SJCRH30 (cell line): ENCODE measurements at regions not wholly inside any gene's neighbourhood (a gene's known extent, or its start where the extent isn't known, plus 50 kb on each side); places are given as distances from the start of the nearest gene placed in this dataset.
"Not testable (repeated sequence)": the region's sequence is repeated elsewhere in the genome, so short reads cannot be mapped to it uniquely, and the experiment has no call there.

Experiments
- DNase-seq, 2 experiments: peaks; one replicate each; pipeline ENCODE4 v3.0.0-alpha.2; 2015 to 2020
- H3K27ac ChIP-seq: fragments of 250-450 bp; sonication (Bioruptor Pico); 2 replicates; pipeline ENCODE4 v1.5.1; 2020; ENCODE audit warnings: mild to moderate bottlenecking, moderate library complexity
- H3K27me3 ChIP-seq: fragments of 250-450 bp; sonication (Bioruptor Pico); 2 replicates; pipeline ENCODE4 v1.5.1; 2020; ENCODE audit warnings: mild to moderate bottlenecking, moderate library complexity
- H3K36me3 ChIP-seq: fragments of 250-450 bp; sonication (Bioruptor Pico); 2 replicates; pipeline ENCODE4 v1.5.1; 2020; ENCODE audit warnings: mild to moderate bottlenecking, moderate library complexity
- H3K4me1 ChIP-seq: fragments of 250-450 bp; sonication (Bioruptor Pico); 2 replicates; pipeline ENCODE4 v1.5.1; 2020; ENCODE audit warnings: mild to moderate bottlenecking, moderate library complexity
- H3K4me3 ChIP-seq: fragments of 250-450 bp; sonication (Bioruptor Pico); 2 replicates; pipeline ENCODE4 v1.5.1; 2020; ENCODE audit warnings: mild to moderate bottlenecking, moderate library complexity
- H3K9me3 ChIP-seq: fragments of 250-450 bp; sonication (Bioruptor Pico); replicated peaks from 2 replicates; pipeline ENCODE4 v1.5.1; 2020; ENCODE audit warnings: mild to moderate bottlenecking, moderate library complexity

DNA sequence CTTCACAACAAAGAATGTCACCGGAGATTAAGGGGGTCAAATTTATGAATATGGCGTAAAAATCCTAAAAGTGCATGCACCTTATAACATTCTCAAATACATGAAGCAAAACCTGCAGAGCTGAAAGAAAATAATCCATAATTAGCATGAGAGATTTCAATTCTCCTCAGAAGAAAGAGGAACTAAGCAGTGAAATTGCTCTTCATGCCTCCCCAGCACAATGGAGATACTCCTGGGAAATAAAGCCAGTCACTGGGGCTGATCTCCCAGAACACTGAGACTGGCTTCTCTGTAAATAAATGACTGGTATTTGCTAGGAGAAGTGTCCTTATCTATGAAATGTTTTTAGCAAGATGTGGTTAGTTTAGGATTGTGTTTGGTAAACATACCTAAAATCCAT lies 68.1 kb downstream of the GOLGA6L6 start:
- H3K4me1 ChIP-seq, DNase-seq: not testable (repeated sequence)

DNA sequence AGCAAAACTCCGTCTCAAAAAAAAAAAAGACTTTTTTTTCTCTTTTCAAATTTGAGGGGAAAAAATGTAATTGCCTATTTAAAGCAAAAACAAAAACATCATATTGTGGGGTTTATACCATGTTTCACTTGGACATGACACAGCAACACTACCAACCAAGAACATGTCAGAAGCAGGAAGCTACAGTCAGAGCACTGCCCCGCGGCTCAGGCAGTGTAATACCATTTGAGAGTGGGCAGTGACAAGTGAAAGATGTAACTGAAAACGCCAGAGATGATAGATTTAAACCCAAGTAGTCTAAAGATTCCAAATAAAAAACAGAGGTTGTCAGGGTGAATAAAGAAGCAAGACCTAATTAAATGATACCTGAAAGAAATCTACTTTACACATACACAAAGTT lies 68.6 kb downstream of the GOLGA6L6 start:
- not testable (repeated sequence) for H3K27ac ChIP-seq, H3K9me3 ChIP-seq, H3K4me1 ChIP-seq, H3K27me3 ChIP-seq, DNase-seq, H3K36me3 ChIP-seq, H3K4me3 ChIP-seq

More for the DNA sequence above, 68.1 kb downstream of the GOLGA6L6 start:
- H3K36me3 ChIP-seq, H3K4me3 ChIP-seq, H3K9me3 ChIP-seq, H3K27ac ChIP-seq, H3K27me3 ChIP-seq: not testable (repeated sequence)

DNA sequence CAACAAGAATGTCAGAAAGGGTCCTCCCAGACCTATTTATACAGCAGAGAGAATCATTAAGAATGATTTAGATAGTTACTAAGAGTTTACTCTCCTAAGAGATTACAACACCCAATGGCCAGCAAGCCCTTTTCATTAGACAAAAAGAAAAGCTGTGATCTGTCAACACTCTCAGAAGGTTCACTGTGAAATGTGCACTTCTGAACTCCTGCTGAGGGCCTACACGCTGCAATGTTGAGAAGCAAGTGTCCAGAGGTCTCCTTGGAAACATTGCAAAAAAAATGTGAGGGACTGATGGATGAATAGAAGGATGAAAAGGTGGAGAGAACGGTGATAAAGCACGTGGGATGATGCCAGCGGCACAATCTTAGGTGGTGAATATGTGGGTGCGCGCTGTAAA lies 70.8 kb downstream of the GOLGA6L6 start:
- H3K27me3 ChIP-seq, H3K9me3 ChIP-seq: not testable (repeated sequence)

DNA sequence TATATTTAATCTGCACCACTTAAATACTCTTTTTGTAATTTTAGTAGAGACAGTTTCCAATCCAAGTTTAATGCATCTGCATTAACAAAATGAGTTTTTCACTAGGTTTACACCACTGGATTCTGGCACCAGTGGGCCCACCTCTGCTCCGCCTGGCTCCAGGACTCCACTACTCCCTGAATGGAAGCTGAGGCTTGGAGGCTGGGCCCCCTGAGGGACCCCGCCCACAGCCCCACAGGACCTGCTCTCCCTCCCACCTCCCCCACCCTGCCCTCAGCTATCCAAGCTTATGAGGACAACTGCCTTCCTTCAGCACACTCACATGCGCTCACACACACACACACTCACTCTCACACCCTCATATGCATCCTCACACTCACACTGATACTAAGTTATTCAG lies 100.5 kb downstream of the GOLGA6L6 start:
- H3K27me3 ChIP-seq, H3K9me3 ChIP-seq, H3K36me3 ChIP-seq, H3K4me1 ChIP-seq, H3K27ac ChIP-seq, H3K4me3 ChIP-seq, DNase-seq: not testable (repeated sequence)

More for the DNA sequence above, 70.8 kb downstream of the GOLGA6L6 start:
- H3K4me1 ChIP-seq, H3K4me3 ChIP-seq, H3K36me3 ChIP-seq, DNase-seq, H3K27ac ChIP-seq: not testable (repeated sequence)

DNA sequence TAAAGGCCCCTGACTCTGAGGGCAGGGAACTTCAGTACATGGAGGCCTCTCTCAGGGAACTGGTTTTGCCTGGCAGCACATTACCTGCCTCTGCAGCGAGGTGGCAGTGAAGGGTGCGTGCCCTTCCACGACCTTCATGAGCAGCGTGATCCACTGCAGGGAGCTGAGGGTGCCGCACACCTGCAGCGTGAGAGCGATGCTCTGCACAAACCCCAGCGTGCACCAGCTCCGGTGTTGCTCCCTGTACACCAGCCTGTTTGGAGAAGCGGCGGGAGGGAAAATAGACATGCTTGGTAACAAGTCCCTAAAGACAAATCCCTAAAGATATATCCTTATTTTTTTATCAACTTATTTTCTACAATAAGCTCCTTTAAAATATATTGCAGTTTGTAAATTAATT lies 101.2 kb downstream of the GOLGA6L6 start:
- not testable (repeated sequence) for H3K27me3 ChIP-seq

DNA sequence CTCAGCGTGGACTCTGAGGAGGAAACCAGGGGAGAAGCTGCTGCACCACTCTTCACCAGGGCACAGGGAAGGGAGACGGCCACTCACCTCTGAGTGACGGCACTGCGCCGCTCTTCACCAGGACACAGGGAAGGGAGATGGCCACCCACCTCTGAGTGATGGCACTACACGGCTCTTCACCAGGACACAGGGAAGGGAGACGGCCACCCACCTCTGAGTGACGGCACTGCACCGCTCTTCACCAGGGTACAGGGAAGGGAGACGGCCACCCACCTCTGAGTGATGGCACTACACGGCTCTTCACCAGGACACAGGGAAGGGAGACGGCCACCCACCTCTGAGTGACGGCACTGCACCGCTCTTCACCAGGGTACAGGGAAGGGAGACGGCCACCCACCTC lies 102.5 kb downstream of the GOLGA6L6 start:
- H3K4me1 ChIP-seq, DNase-seq, H3K27me3 ChIP-seq, H3K4me3 ChIP-seq, H3K9me3 ChIP-seq, H3K36me3 ChIP-seq, H3K27ac ChIP-seq: not testable (repeated sequence)

More for the DNA sequence above, 101.2 kb downstream of the GOLGA6L6 start:
- not testable (repeated sequence) for H3K9me3 ChIP-seq, H3K27ac ChIP-seq, H3K36me3 ChIP-seq, DNase-seq, H3K4me3 ChIP-seq, H3K4me1 ChIP-seq

DNA sequence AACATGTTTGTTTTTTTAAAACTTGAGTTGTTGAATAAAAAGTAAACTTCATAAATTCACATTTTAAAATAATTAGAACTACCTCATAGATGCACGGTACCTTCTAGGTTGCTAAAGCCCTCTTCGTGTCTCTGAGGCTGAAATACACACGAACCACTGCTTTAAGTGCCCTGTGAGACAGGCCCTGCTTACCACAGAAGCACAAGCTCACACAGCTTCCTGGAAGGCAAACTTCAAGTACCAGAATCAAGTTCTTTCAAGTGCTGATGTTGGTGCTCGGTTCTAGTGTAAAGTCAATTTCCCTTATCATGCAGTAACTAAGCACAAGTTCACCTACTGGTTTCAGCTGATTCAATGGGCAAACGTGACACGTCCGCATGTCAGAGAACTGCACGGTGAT lies 103.3 kb downstream of the GOLGA6L6 start:
- H3K9me3 ChIP-seq, H3K4me1 ChIP-seq: not testable (repeated sequence)

DNA sequence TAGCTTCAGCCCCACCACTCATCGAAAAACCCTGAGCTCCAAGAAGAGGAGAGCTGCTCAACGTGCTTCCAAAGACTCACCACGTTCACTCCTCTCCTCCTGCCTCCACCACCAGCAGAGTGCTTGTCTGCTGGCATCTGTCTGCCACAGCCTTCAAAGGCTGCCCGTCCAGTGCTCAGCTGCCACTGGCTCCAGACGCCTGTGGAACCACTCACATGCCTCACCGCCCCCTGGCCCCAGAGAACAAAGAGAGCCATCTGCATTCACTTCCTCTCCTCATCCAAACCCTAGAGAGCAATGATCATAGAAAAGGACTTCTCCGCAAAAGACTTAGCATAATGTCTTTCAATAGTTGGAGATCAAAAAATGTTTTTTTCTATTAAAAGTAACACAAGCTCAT lies 108.1 kb downstream of the GOLGA6L6 start:
- not testable (repeated sequence) for H3K4me3 ChIP-seq, DNase-seq, H3K27ac ChIP-seq, H3K4me1 ChIP-seq, H3K36me3 ChIP-seq, H3K27me3 ChIP-seq, H3K9me3 ChIP-seq

More for the DNA sequence above, 103.3 kb downstream of the GOLGA6L6 start:
- not testable (repeated sequence) for H3K27ac ChIP-seq, H3K27me3 ChIP-seq, DNase-seq, H3K4me3 ChIP-seq, H3K36me3 ChIP-seq

DNA sequence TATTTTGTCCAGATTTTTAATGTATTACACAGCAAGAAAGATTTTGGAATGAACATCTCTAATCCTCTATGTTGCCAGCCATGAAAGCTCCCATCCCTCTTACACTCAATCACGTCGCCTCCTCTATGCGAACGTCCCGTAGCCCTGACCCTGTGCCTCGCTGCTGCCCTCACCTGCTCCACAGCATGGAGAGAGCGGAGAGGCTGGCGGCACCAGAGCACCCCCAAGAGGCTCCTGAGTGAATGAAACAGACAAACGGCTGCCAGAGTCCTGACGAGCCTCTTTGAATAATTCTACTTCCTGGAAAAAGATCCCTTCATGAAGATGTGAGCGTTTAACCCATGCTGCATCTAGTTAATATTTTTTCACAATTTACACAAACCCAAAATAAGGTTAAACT lies 111.1 kb downstream of the GOLGA6L6 start:
- not testable (repeated sequence) for H3K27ac ChIP-seq, H3K27me3 ChIP-seq, H3K4me1 ChIP-seq, H3K4me3 ChIP-seq, H3K36me3 ChIP-seq, DNase-seq, H3K9me3 ChIP-seq

DNA sequence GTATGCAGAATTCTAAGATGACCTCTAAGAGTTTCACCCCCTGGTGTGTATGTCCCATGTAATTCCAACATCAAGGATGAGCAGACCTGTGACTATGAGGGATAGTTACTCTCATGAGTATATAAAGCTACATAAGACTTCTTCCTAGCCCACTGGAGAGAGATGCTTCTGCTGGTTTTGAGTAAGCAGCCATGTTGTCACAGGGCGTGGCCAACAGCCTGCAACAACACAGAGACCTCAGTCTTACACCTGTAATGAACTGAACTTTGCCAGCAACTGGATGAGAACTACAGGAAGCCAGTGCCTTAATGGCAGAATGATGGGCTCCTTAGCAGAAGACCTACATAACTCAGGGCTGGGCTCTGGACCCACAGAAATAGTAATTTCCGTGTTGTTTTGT lies 120.9 kb downstream of the GOLGA6L6 start:
- H3K4me1 ChIP-seq, H3K4me3 ChIP-seq, H3K9me3 ChIP-seq, H3K36me3 ChIP-seq, H3K27ac ChIP-seq, DNase-seq, H3K27me3 ChIP-seq: not testable (repeated sequence)

DNA sequence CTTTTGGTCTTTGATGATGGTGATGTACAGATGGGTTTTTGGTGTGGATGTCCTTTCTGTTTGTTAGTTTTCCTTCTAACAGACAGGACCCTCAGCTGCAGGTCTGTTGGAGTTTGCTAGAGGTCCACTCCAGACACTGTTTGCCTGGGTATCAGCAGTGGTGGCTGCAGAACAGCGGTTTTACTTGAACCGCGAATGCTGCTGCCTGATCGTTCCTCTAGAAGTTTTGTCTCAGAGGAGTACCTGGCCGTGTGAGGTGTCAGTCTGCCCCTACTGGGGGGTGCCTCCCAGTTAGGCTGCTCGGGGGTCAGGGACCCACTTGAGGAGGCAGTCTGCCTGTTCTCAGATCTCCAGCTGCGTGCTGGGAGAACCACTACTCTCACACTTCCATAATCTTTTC lies 125.0 kb downstream of the GOLGA6L6 start:
- not testable (repeated sequence) for H3K4me1 ChIP-seq, H3K36me3 ChIP-seq, H3K9me3 ChIP-seq, H3K27me3 ChIP-seq, DNase-seq, H3K27ac ChIP-seq, H3K4me3 ChIP-seq

DNA sequence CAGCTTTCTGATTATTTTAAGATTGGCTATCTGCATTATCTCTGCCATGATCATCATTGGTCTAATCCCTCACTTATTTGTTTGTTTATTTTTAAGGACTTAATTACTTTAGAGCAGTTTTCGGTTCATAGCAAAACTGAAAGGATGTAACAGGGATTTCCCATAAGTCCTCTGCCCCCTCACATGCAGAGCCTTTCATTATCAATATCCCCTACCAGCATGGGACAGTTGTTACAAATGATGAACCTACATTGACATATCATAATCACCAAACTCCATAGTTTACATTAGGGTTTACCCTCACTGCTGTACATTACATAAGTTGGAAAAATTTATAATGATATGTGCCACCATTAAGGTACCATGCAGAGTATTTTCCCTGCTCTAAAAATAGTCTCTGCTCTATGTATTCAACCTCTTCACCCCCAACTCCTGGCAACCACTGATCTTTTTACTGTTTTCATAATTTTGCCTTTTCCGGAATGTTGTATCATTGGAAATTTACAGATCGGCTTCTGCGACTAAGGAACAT lies 131.9 kb downstream of the GOLGA6L6 start:
- not testable (repeated sequence) for H3K4me3 ChIP-seq, H3K36me3 ChIP-seq, H3K4me1 ChIP-seq, H3K9me3 ChIP-seq, DNase-seq, H3K27me3 ChIP-seq, H3K27ac ChIP-seq

DNA sequence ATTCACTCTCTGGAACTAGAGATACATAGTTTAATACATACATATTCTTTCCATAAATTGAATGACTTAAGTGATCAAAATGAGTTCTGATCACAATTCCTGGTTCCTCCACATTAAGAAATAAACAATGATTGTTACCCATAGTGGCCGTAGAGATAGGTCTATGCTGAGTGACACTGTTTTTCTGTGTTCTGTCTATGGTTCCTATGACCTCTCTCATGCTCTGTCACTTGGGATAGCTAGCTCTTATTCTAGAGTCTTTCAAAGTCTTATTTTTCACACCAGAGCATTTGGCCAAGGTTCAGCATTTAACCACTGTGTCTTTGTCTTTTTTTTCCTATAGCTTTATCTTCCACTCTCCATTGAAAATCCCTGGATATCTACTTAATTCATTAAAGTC lies 132.4 kb downstream of the GOLGA6L6 start:
- H3K27ac ChIP-seq: no peak overlapping the region
- no peaks in the 10 kb centered on the region for H3K36me3 ChIP-seq
- no peaks in the 10 kb centered on the region for H3K27me3 ChIP-seq
- no peak for DNase-seq
- no peaks in the 10 kb centered on the region; the same call in 1 of the 2 replicates for H3K9me3 ChIP-seq
- no peak overlapping the region for H3K4me3 ChIP-seq
- H3K4me1 ChIP-seq: no peaks in the 10 kb centered on the region

DNA sequence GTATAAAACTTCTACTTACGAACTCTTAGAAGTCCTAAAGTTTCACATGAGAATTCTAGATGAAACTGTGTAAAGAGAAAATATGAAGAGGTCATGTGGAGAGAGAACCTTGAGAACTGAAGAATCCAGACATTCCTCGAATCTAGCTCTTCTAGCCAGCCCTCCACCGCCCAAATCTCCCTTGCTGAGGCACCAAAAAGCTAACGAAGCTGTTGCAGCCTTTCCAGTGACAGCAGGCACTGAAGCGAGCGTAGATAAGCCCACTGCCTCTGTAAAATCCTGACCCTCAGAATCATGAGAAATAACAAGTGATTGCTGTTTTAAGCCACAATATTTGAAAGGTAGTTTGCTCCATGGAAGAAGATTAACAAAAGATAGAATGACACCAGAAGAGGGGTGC lies 134.0 kb downstream of the GOLGA6L6 start:
- no peak for DNase-seq
- Histone ChIP-seq H3K4me3 (no peak overlapping the region), H3K9me3 (no peaks in the 10 kb centered on the region)

DNA sequence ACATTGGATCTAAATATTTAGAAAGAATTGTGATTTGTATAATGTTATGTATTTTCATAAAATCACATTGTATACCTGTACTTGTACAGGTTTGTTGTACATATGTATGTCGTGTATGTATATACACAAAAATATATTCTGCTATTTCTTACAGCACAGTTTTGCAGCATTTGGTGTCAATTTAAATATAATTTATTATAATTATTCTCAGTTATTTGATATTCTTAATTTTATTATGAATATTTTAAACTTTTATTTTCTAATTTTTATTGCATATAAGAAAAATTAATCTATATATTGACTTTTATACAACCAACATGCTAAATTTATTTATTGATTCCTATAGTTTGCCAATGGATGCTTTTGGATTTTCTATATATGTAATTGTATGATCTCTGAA lies 137.0 kb downstream of the GOLGA6L6 start:
- not testable (repeated sequence) for H3K9me3 ChIP-seq, H3K36me3 ChIP-seq, DNase-seq, H3K27me3 ChIP-seq, H3K4me3 ChIP-seq, H3K4me1 ChIP-seq, H3K27ac ChIP-seq

More for the DNA sequence above, 134.0 kb downstream of the GOLGA6L6 start:
- Histone ChIP-seq H3K36me3 (no peaks in the 10 kb centered on the region), H3K4me1 (no peaks in the 10 kb centered on the region), H3K27me3 (no peaks in the 10 kb centered on the region), H3K27ac (no peak overlapping the region)

DNA sequence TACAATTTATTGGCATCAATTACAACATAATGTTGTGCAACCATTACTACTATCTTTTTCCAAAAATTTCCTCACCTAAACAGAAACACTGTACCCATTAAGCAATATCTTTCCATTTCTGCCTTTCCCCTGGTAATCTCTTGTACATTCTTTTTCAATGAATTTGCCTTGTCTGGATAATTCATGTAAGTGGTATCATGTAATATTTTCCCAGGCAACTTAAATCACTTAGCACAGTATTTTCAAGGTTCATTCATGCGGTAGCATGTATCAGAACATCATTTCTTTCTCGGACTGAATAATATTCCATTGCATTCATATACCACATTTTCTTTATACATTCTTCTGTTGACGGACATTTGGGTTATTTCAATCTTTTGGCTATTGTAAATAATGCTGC lies 139.0 kb downstream of the GOLGA6L6 start:
- H3K4me3 ChIP-seq, H3K4me1 ChIP-seq, H3K36me3 ChIP-seq, H3K9me3 ChIP-seq, DNase-seq, H3K27ac ChIP-seq, H3K27me3 ChIP-seq: not testable (repeated sequence)

DNA sequence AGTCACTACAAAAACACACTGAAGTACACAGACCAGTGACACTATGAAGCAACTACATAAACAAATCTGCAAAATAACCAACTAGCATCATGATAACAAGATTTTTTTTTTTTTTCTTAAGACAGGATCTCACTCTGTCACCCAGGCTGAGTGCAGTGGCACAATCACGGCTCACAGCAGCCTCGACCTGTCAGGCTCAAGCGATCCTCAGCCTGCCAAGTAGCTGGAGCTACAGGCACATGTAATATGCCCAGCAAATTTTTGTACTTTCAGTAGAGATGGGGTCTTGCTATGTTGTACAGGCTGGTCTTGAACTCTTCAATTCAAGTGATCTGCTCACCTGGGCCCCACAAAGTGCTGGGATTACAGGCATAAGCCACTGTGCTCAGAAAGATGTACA lies 140.5 kb downstream of the GOLGA6L6 start:
- not testable (repeated sequence) for DNase-seq, H3K4me1 ChIP-seq, H3K27me3 ChIP-seq, H3K36me3 ChIP-seq, H3K9me3 ChIP-seq, H3K27ac ChIP-seq, H3K4me3 ChIP-seq
